ENCODE measurements at regions not wholly inside any gene's neighbourhood (a gene's known extent, or its start where the extent isn't known, plus 50 kb on each side); places are given as distances from the start of the nearest gene placed in this dataset.

- no peaks in the 10 kb centered on the region for H3K27me3 ChIP-seq (ENCODE audit: control insufficient read depth, insufficient read depth, low read length, poor library complexity, severe bottlenecking)
- H3K9ac ChIP-seq (ENCODE audit: extremely low read depth, low read length, poor library complexity, severe bottlenecking): no peak overlapping the region
- no peaks in the 10 kb centered on the region for H3K36me3 ChIP-seq (ENCODE audit: control insufficient read depth, insufficient read depth, low read length)
- H3K9me3 ChIP-seq (ENCODE audit: control insufficient read depth, low read length): no peaks in the 10 kb centered on the region
- Mint-ChIP-seq H3K36me3 (ENCODE audit: low read depth) (no peaks in the 10 kb centered on the region), H3K9me3 (no peaks in the 10 kb centered on the region), H3K27me3 (ENCODE audit: insufficient read depth) (no peaks in the 10 kb centered on the region), H3K4me3 (no peak overlapping the region), H3K4me1 (peaks cover 2% of the 10 kb centered on the region), H3K27ac (no peak overlapping the region)
- TF ChIP-seq CTCF (conservative IDR thresholded peaks at IDR 0.05): no peak
- no peaks in the 10 kb centered on the region for H3K4me1 ChIP-seq (ENCODE audit: control insufficient read depth, insufficient read depth, low read length)
- WGBS, 2 experiments (ENCODE audit: insufficient coverage in 1 of 2, insufficient read length in 1 of 2): 85 to 97% methylated on average over 2 of the region's 2 CpGs
- no peak overlapping the region for H3K27ac ChIP-seq (ENCODE audit: low read depth, low read length)
- no peak for DNase-seq
- no peak overlapping the region for H3K4me3 ChIP-seq (ENCODE audit: low read length)
Measured at GRCh38 chr1:79082233-79082632, 75.7 kb upstream of the ADGRL4 start.

- Histone ChIP-seq H3K9me3 (ENCODE audit: control insufficient read depth, low read length) (no peaks in the 10 kb centered on the region), H3K27ac (ENCODE audit: low read depth, low read length) (no peak overlapping the region), H3K4me1 (ENCODE audit: control insufficient read depth, insufficient read depth, low read length) (no peaks in the 10 kb centered on the region), H3K4me3 (ENCODE audit: low read length) (no peak overlapping the region), H3K36me3 (ENCODE audit: control insufficient read depth, insufficient read depth, low read length) (no peaks in the 10 kb centered on the region), H3K9ac (ENCODE audit: extremely low read depth, low read length, poor library complexity, severe bottlenecking) (no peak overlapping the region), H3K27me3 (ENCODE audit: control insufficient read depth, insufficient read depth, low read length, poor library complexity, severe bottlenecking) (no peaks in the 10 kb centered on the region)
- peaks cover 2% of the 10 kb centered on the region for H3K4me1 Mint-ChIP-seq
- H3K27me3 Mint-ChIP-seq (ENCODE audit: insufficient read depth): no peaks in the 10 kb centered on the region
- H3K27ac Mint-ChIP-seq: no peak overlapping the region
- DNase-seq: peak; percentile 69
- H3K9me3 Mint-ChIP-seq: no peaks in the 10 kb centered on the region
- no peaks in the 10 kb centered on the region for H3K36me3 Mint-ChIP-seq (ENCODE audit: low read depth)
- no peak for TF ChIP-seq CTCF (conservative IDR thresholded peaks at IDR 0.05)
- H3K4me3 Mint-ChIP-seq: no peak overlapping the region
Measured at GRCh38 chr1:79079770-79080169, 73.2 kb upstream of the ADGRL4 start.

- H3K4me3 ChIP-seq (ENCODE audit: low read length): no peak overlapping the region
- Mint-ChIP-seq H3K9me3 (no peaks in the 10 kb centered on the region), H3K27me3 (ENCODE audit: insufficient read depth) (no peaks in the 10 kb centered on the region), H3K4me3 (no peak overlapping the region), H3K4me1 (peaks cover 2% of the 10 kb centered on the region), H3K36me3 (ENCODE audit: low read depth) (no peaks in the 10 kb centered on the region), H3K27ac (no peak overlapping the region)
- no peak for DNase-seq
- H3K36me3 ChIP-seq (ENCODE audit: control insufficient read depth, insufficient read depth, low read length): no peaks in the 10 kb centered on the region
- no peaks in the 10 kb centered on the region for H3K27me3 ChIP-seq (ENCODE audit: control insufficient read depth, insufficient read depth, low read length, poor library complexity, severe bottlenecking)
- no peaks in the 10 kb centered on the region for H3K9me3 ChIP-seq (ENCODE audit: control insufficient read depth, low read length)
- no peak for TF ChIP-seq CTCF (conservative IDR thresholded peaks at IDR 0.05)
- WGBS, 2 experiments (ENCODE audit: insufficient coverage in 1 of 2, insufficient read length in 1 of 2): 100% methylated on average over 2 of the region's 2 CpGs; no CpG with 5 or more reads in 1 of the 2 experiments
- no peak overlapping the region for H3K27ac ChIP-seq (ENCODE audit: low read depth, low read length)
- no peak overlapping the region for H3K9ac ChIP-seq (ENCODE audit: extremely low read depth, low read length, poor library complexity, severe bottlenecking)
- no peaks in the 10 kb centered on the region for H3K4me1 ChIP-seq (ENCODE audit: control insufficient read depth, insufficient read depth, low read length)
Measured at GRCh38 chr1:79074975-79075374, 68.4 kb upstream of the ADGRL4 start.

All from endodermal cell (in vitro differentiated cells).